HUES48 (cell line): ENCODE measurements at regions not wholly inside any gene's neighbourhood (a gene's known extent, or its start where the extent isn't known, plus 50 kb on each side); places are given as distances from the start of the nearest gene placed in this dataset.

Source experiments
- H3K27ac ChIP-seq: one replicate; pipeline ENCODE4 v1.7.0; 2013; ENCODE audit warnings: low read depth, low read length, inconsistent platforms
- H3K27me3 ChIP-seq: 2 replicates; pipeline ENCODE4 v1.6.1; 2013; ENCODE audit warnings: mild to moderate bottlenecking, low read length; ENCODE audit not compliant: control insufficient read depth, insufficient read depth
- H3K36me3 ChIP-seq: 2 replicates; pipeline ENCODE4 v1.6.1; 2013; ENCODE audit warnings: low read length; ENCODE audit not compliant: control insufficient read depth, insufficient read depth
- H3K4me1 ChIP-seq: 2 replicates; pipeline ENCODE4 v1.6.1; 2013; ENCODE audit warnings: mild to moderate bottlenecking, low read length; ENCODE audit not compliant: control insufficient read depth, insufficient read depth
- H3K4me3 ChIP-seq: 2 replicates; pipeline ENCODE4 v1.5.1; 2013; ENCODE audit warnings: mild to moderate bottlenecking, low read depth, low read length
- H3K9ac ChIP-seq: 2 replicates; pipeline ENCODE4 v1.6.1; 2013; ENCODE audit warnings: mild to moderate bottlenecking, low read depth, low read length, moderate library complexity
- H3K9me3 ChIP-seq: 2 replicates; pipeline ENCODE4 v1.6.1; 2013; ENCODE audit warnings: low read length; ENCODE audit not compliant: control insufficient read depth, insufficient read depth

DNA sequence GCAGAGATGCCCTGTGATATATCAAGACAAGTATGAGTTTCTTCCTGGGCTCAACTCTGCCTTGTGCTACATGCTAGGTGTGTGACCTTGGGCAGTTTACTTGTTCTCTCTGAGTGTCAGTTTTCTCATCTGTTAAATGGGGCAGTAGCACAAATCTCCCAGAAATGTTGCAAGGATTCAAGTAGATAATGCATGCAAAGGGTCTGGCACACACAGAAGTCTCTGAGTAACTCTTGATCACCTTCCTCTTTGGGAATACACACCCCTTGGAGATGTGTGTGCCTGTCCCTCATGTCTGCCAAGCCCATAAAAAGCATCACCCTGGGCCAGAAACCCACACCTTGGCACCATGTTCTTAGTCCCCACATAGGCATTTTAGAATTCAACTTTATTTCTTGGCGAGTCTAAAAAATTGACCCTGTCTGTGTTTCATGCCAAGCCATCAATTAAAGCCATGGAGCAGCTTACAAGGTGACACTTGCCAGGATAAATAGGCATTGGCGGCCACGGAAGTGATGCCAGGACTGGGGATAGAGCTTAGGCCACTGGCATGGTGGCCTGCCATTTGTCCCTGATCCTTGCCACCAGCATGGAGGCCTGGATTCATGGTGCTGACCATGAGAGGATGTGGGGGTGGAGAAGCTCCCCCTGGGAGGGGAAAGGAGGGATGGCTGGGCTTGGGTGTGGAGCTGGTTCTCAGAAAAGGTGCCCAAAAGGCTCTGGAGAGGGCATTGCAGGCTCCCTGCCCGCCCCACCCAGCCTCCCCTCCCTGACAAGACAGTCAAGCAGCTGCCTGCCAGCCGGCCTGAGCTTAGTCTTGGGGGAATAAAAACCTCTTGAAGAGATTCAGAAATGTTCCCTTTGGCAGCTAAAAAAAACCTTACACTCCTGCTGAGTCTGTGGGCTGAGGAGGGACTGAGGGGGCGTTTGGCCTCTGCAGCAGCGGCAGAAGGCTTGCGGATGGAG lies 118.0 kb upstream of the IPO9 start:
- H3K27me3 ChIP-seq, result no peaks in the 10 kb centered on the region
- H3K9ac ChIP-seq, result no peak overlapping the region
- peaks cover 4% of the 10 kb centered on the region; the same call in 1 of the 2 replicates for H3K4me1 ChIP-seq
- H3K4me3 ChIP-seq, result no peak overlapping the region
- no peaks in the 10 kb centered on the region for H3K9me3 ChIP-seq
- no peak overlapping the region for H3K27ac ChIP-seq
- no peaks in the 10 kb centered on the region for H3K36me3 ChIP-seq

DNA sequence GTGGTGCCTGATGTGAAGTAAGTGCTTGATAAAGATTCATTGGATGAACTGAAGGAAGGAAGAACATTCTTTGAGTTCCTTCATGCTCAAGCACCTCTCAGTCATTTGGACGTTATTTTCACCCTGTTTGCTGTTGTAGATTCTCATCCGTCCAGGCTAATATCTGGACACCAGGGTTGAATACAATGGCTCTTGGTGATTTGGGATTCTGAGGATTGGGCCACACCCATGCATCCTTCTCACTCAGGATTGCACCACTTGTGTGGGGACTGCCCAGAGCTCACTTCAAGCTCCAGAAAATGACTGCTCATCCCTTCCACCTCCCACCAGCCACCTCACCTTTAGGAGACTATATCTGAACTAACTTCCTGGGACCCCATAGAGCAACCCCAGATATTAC lies 117.1 kb upstream of the IPO9 start:
- Histone ChIP-seq H3K36me3 (peaks cover 4% of the 10 kb centered on the region; the same call in 1 of the 2 replicates), H3K27ac (no peak overlapping the region), H3K4me3 (no peak overlapping the region), H3K9me3 (no peaks in the 10 kb centered on the region), H3K27me3 (no peaks in the 10 kb centered on the region), H3K4me1 (peaks cover 4% of the 10 kb centered on the region; the same call in 1 of the 2 replicates), H3K9ac (no peak overlapping the region)

DNA sequence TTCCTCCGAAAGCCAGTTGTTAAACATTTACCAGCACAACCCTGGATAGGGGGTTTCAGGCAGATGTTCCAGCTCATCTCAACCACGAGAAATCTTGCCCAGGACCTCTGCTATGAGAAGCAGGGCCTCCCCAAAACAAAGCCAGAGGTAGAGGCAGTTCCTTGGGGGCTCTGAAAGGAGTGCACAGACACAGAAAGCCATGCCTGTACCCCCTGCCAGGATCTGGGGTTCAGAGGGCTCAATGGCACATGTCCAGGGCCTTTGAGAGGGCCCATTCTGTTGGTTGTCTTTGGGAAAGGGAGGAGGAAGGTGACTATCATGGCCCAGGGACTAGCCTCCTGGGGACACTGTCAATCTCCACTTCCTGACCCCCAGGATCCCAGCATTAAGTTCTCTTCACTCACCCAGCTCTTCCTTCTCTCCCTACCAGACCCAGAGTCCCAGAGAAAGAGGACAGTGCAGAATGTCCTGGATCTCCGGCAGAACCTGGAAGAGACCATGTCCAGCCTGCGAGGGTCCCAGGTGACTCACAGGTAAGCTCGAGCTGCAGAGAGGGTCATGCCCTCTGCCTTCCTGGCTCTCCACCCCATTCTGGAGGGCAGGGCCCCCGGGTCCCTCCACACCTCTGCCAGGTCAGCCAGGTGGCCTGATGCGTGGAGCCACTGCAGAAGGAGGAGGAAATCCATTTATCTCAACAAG lies 116.4 kb upstream of the IPO9 start:
- peaks cover 4% of the 10 kb centered on the region; the same call in 1 of the 2 replicates for H3K36me3 ChIP-seq
- no peaks in the 10 kb centered on the region for H3K9me3 ChIP-seq
- H3K27ac ChIP-seq, result peak overlapping the region; percentile 49
- no peaks in the 10 kb centered on the region for H3K27me3 ChIP-seq
- H3K4me3 ChIP-seq, result no peak overlapping the region
- H3K9ac ChIP-seq, result no peak overlapping the region
- peaks cover 4% of the 10 kb centered on the region; the same call in 1 of the 2 replicates for H3K4me1 ChIP-seq

DNA sequence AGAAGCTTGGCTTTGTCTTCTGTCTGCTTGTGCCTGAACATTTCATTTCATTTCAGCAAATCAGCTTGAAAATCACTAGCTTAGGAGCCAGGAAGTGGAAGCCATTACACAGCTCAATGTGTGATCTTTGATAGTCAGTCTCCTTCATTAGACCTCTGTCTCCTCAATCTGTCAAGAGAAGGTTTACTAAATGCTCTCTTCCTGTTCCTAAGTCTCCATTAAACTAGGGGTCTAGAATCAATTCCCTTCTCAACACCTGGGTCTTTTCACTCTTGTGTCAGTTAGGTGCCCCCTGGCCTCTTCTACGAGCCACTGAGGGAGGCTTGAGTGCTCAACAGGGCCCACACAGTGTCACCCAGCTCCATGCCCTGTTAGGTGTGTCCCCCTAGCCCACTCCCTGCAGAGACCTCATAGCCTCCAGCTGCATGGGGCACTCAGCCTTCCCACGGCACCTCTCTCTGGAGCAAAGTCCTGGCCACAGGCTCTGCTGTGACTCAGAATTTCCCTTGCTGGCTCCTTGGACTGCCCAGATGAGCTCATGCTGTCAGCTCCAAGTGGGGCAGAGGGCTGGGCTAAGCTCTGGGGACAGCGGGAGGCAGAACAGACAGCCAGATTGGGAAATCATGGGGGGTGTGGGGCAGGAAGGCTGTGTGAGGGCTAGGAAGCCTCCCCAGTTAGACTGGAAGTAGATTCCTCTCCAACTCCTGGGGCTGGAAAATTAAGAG lies 115.7 kb upstream of the IPO9 start:
- no peak overlapping the region for H3K4me3 ChIP-seq
- no peak overlapping the region for H3K9ac ChIP-seq
- no peaks in the 10 kb centered on the region for H3K9me3 ChIP-seq
- peaks cover 4% of the 10 kb centered on the region; the same call in 1 of the 2 replicates for H3K4me1 ChIP-seq
- H3K27ac ChIP-seq, result peak overlapping the region; percentile 49
- peaks cover 4% of the 10 kb centered on the region; the same call in 1 of the 2 replicates for H3K36me3 ChIP-seq
- no peaks in the 10 kb centered on the region for H3K27me3 ChIP-seq

DNA sequence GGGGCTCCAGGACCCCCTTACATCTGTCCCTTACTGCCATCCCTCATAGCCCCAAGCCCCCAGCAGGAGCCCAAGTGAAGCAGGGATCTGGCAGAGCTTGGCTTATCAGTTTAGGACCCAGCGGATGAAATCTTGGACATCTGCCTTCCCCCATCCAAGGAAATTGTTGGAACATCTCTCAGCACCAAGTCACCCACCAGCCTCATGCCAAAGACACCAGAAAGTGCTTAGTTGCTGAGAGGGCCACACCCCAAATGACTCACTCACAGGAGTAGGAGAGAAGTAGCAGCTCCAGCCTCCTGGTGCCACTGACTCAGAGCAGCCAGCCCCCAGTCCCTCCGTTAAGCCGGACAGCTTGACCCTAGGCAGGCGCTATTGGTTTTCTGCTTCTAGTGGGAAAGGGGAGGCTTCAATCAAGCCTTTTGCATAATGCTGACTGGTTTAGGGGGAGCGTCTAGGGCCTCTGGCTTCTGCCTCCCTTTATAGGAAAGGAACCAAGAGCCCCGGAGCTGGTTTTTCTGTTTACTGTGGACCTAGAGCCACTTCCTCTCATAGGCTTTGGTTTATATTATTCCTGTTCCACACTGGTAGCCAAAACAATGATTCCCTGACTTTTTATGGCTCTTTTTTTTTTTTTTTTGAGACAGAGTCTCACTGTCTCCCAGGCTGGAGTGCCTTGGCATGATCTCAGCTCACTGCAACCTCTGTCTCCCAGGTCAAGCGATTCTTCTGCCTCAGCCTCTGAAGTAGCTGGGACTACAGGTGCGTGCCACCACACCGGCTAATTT lies 114.2 kb upstream of the IPO9 start:
- H3K36me3 ChIP-seq, result peaks cover 4% of the 10 kb centered on the region; the same call in 1 of the 2 replicates
- no peaks in the 10 kb centered on the region for H3K9me3 ChIP-seq
- no peak overlapping the region for H3K4me3 ChIP-seq
- no peak overlapping the region for H3K9ac ChIP-seq
- no peaks in the 10 kb centered on the region for H3K27me3 ChIP-seq
- peak overlapping the region; percentile 46 for H3K27ac ChIP-seq
- H3K4me1 ChIP-seq, result peaks cover 5% of the 10 kb centered on the region; the same call in 1 of the 2 replicates

DNA sequence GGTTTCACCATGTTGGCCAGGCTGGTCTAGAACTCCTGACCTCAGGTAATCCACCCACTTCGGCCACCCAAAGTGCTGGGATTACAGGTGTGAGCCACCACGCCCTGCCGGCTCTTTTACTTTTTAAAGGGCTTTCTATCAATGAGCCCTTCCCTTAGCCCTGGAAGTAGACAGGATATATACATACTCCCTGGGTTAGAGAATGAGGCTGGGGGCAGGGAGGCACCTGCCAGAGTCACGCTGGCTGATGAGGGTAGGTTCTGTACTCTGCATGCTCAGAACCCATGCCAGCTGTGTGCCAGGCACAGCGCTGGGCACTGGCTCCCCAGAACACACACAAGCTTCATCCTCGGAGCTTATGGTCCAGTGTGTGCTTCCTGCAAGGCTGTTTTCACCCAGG lies 113.6 kb upstream of the IPO9 start:
- Histone ChIP-seq H3K27me3 (no peaks in the 10 kb centered on the region), H3K4me3 (no peak overlapping the region), H3K4me1 (peaks cover 10% of the 10 kb centered on the region; the same call in 1 of the 2 replicates), H3K36me3 (peaks cover 4% of the 10 kb centered on the region; the same call in 1 of the 2 replicates), H3K9ac (no peak overlapping the region), H3K9me3 (no peaks in the 10 kb centered on the region), H3K27ac (no peak overlapping the region)

DNA sequence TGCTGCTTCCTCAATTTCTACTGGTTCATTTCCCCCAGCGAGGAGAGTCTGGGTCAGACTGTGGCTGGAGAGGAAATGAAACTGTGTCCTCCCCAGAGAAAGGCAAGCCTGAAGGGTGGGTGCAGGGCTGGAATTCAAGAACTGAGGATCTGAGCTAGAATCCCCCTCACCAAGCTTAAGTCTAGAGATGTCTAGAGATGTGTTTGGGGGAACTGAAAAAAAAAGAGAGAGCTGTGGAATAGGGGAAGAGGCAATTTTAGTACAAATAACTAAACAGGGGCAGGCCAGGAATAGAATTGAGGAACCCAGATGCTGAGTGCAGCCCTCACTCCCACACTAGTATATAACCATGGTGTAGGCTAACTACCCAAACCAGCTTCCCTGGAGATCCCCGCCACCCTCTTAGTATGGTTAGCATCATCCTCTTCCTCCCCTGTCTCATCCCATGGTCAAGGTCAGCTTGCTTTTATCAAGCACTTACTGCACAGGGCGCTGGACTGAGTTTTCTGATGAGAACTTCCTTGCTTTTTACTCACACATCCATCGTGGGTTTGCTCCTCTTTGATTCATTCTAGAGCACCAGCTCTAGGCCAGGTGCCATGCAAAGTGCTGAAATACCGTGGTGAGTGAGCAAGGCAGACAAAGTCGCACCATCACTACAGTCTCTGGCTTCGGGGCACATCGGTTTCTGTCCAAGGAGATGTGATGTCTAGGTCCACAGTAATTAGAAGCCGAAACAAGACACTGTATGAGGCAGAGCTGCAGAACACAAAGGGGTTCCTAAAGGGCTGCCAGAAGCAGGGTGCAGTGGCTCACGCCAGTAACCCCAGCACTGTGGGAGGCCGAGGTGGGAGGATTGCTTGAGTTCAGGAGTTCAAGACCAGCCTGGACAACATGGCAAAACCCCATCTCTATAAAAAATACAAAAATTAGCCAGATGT lies 112.9 kb upstream of the IPO9 start:
- peaks cover 15% of the 10 kb centered on the region; the same call in 1 of the 2 replicates for H3K4me1 ChIP-seq
- peaks cover 4% of the 10 kb centered on the region; the same call in 1 of the 2 replicates for H3K36me3 ChIP-seq
- H3K27ac ChIP-seq, result no peak overlapping the region
- H3K4me3 ChIP-seq, result no peak overlapping the region
- no peak overlapping the region for H3K9ac ChIP-seq
- H3K9me3 ChIP-seq, result no peaks in the 10 kb centered on the region
- no peaks in the 10 kb centered on the region for H3K27me3 ChIP-seq

DNA sequence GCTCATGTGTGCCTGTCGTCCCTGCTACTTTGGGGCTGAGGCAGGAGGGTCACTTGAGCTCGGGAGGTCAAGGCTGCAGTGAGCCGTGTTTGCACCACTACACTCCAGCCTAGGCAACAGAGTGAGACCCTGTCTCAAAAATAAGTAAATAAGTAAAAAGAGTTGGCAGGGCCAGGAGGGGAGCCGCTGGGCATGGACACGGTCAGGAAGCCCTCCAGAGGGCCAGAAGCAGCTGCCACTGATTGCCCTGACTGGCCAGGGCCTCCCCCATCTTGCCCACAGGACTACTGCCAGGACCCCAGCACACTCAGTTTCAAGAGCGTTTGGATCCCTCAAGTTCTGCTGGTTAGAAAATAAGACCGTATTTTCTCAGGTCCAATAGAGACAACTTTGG lies 112.2 kb upstream of the IPO9 start:
- H3K27ac ChIP-seq, result no peak overlapping the region
- no peaks in the 10 kb centered on the region for H3K9me3 ChIP-seq
- H3K4me1 ChIP-seq, result peaks cover 19% of the 10 kb centered on the region; the same call in 1 of the 2 replicates
- peaks cover 4% of the 10 kb centered on the region; the same call in 1 of the 2 replicates for H3K36me3 ChIP-seq
- H3K9ac ChIP-seq, result no peak overlapping the region
- no peaks in the 10 kb centered on the region for H3K27me3 ChIP-seq
- H3K4me3 ChIP-seq, result no peak overlapping the region

DNA sequence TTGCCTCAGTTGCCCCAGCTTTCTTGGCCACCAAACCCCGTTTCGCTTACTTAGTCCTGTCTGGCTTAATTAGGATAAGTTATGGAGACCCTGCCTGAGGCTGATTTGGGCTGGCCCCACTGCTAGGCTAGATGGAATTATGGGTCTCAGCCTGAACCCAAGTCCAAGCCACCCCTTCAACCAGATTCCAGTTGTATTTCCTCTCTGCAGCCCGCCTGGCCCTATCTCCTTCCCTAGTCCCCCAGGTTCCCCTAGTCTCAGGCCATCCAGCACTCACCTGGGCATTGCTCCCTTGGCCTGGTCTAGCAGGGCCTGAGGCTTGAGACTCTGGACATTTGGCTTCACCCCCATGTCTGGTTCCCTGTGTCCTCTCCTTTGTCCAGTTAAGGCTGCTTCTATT lies 111.7 kb upstream of the IPO9 start:
- Histone ChIP-seq H3K36me3 (peaks cover 4% of the 10 kb centered on the region; the same call in 1 of the 2 replicates), H3K9ac (no peak overlapping the region), H3K9me3 (no peaks in the 10 kb centered on the region), H3K4me3 (no peak overlapping the region), H3K27me3 (no peaks in the 10 kb centered on the region), H3K4me1 (peaks cover 19% of the 10 kb centered on the region; the same call in 1 of the 2 replicates), H3K27ac (no peak overlapping the region)
